Fibroblast of lung (primary cell): ENCODE measurements at regions not wholly inside any gene's neighbourhood (a gene's known extent, or its start where the extent isn't known, plus 50 kb on each side); places are given as distances from the start of the nearest gene placed in this dataset.

Experiments
- DNase-seq, 2 donors: peaks; one replicate each; pipeline versions ENCODE4 v3.0.0 to v3.0.0-alpha.2; 2010; ENCODE audit warnings: low read depth in 2 of 2
- H2AFZ ChIP-seq: 2 replicates; pipeline ENCODE4 v1.5.1; 2012; ENCODE audit warnings: low read length, control low read depth, inconsistent platforms
- H3K27ac ChIP-seq: 2 replicates; pipeline ENCODE4 v1.5.1; 2011; ENCODE audit warnings: low read length, control low read depth; ENCODE audit not compliant: insufficient read depth
- H3K27me3 ChIP-seq: 2 replicates; pipeline ENCODE4 v1.5.1; 2011; ENCODE audit warnings: mild to moderate bottlenecking, low read length; ENCODE audit not compliant: control insufficient read depth, insufficient read depth
- H3K36me3 ChIP-seq: 2 replicates; pipeline ENCODE4 v1.5.1; 2011; ENCODE audit warnings: low read length; ENCODE audit not compliant: control insufficient read depth, insufficient read depth
- H3K4me1 ChIP-seq: 2 replicates; pipeline ENCODE4 v1.5.1; 2011; ENCODE audit warnings: low read length; ENCODE audit not compliant: control insufficient read depth, insufficient read depth; ENCODE audit errors: extremely low read depth
- H3K4me2 ChIP-seq: 2 replicates; pipeline ENCODE4 v1.5.1; 2011; ENCODE audit warnings: low read length, control low read depth; ENCODE audit not compliant: insufficient read depth; ENCODE audit errors: extremely low read depth
- H3K4me3 ChIP-seq, 4 experiments: fragments of 200-600 bp in 1 of 4; sonication (generic) in 1 of 4; replicated peaks in 1 of 4; 2 replicates each; pipeline ENCODE4 v1.5.1; 2011 to 2016; ENCODE audit warnings: low read length in 4 of 4, low read depth in 3 of 4, mild to moderate bottlenecking in 3 of 4, control low read depth in 2 of 4, inconsistent platforms in 1 of 4, mixed read lengths in 1 of 4; ENCODE audit not compliant: insufficient read depth in 1 of 4; ENCODE audit errors: control extremely low read depth in 1 of 4
- H3K79me2 ChIP-seq: 2 replicates; pipeline ENCODE4 v1.5.1; 2012; ENCODE audit warnings: mild to moderate bottlenecking, low read length, inconsistent platforms; ENCODE audit not compliant: control insufficient read depth, insufficient read depth
- H3K9ac ChIP-seq: 2 replicates; pipeline ENCODE4 v1.5.1; 2011; ENCODE audit warnings: mild to moderate bottlenecking, low read length, control low read depth; ENCODE audit not compliant: insufficient read depth
- H3K9me3 ChIP-seq: 2 replicates; pipeline ENCODE4 v1.5.1; 2012; ENCODE audit warnings: low read depth, low read length; ENCODE audit not compliant: control insufficient read depth, insufficient read depth
- H4K20me1 ChIP-seq: 2 replicates; pipeline ENCODE4 v1.5.1; 2011; ENCODE audit warnings: low read length; ENCODE audit not compliant: control insufficient read depth, insufficient read depth; ENCODE audit errors: extremely low read depth
- CTCF ChIP-seq, 2 donors: IDR thresholded peaks in 1 of 2; conservative IDR thresholded peaks in 1 of 2; 1 replicate in 1 of 2; 2 replicates in 1 of 2; pipeline ENCODE4 v1.5.1; 2011 to 2012; ENCODE audit warnings: low read length in 2 of 2, control low read depth in 1 of 2, inconsistent platforms in 1 of 2, low read depth in 1 of 2, mild to moderate bottlenecking in 1 of 2
- EZH2 ChIP-seq: IDR thresholded peaks from 2 replicates; pipeline ENCODE4 v1.5.1; 2012; ENCODE audit warnings: low read length, control low read depth, mild to moderate bottlenecking; ENCODE audit errors: missing control alignments

- H4K20me1 ChIP-seq = no peaks in the 10 kb centered on the region
- H3K27ac ChIP-seq = no peak overlapping the region
- H3K36me3 ChIP-seq = no peaks in the 10 kb centered on the region
- TF ChIP-seq CTCF (conservative IDR thresholded peaks at IDR 0.05 in 1 of 2, IDR thresholded peaks at IDR 0.05 in 1 of 2; ENCODE audit: low read depth in 1 of 2, low read length in 2 of 2) (no peak), EZH2 (no peak)
- no peak overlapping the region for H3K4me2 ChIP-seq
- H3K9me3 ChIP-seq = no peaks in the 10 kb centered on the region
- H2AFZ ChIP-seq = no peak overlapping the region
- no peaks in the 10 kb centered on the region for H3K79me2 ChIP-seq
- no peaks in the 10 kb centered on the region for H3K27me3 ChIP-seq
- H3K4me3 ChIP-seq = no peak overlapping the region
- DNase-seq = no peak
- H3K4me1 ChIP-seq = no peaks in the 10 kb centered on the region
- no peak overlapping the region for H3K9ac ChIP-seq
Observed at GRCh38 chr2:122993592-122993991, 1031.5 kb upstream of the CNTNAP5 start.

GRCh38 chr2:122999258-122999657 lies 1025.8 kb upstream of the CNTNAP5 start:
- H3K9ac ChIP-seq = no peak overlapping the region
- H3K36me3 ChIP-seq = no peaks in the 10 kb centered on the region
- no peak overlapping the region for H2AFZ ChIP-seq
- no peak for DNase-seq
- TF ChIP-seq EZH2 (no peak), CTCF (conservative IDR thresholded peaks at IDR 0.05 in 1 of 2, IDR thresholded peaks at IDR 0.05 in 1 of 2; ENCODE audit: low read depth in 1 of 2, low read length in 2 of 2) (no peak)
- H3K27me3 ChIP-seq = no peaks in the 10 kb centered on the region
- no peaks in the 10 kb centered on the region for H3K79me2 ChIP-seq
- no peak overlapping the region for H3K4me3 ChIP-seq
- no peak overlapping the region for H3K4me2 ChIP-seq
- H3K27ac ChIP-seq = no peak overlapping the region
- no peaks in the 10 kb centered on the region for H3K4me1 ChIP-seq
- no peaks in the 10 kb centered on the region for H3K9me3 ChIP-seq
- H4K20me1 ChIP-seq = no peaks in the 10 kb centered on the region

GRCh38 chr2:122999821-123000220 lies 1025.3 kb upstream of the CNTNAP5 start:
- Histone ChIP-seq H3K9ac (no peak overlapping the region), H3K27ac (no peak overlapping the region), H3K79me2 (no peaks in the 10 kb centered on the region), H3K9me3 (no peaks in the 10 kb centered on the region), H3K4me2 (no peak overlapping the region), H3K4me3 (no peak overlapping the region), H3K4me1 (no peaks in the 10 kb centered on the region), H4K20me1 (no peaks in the 10 kb centered on the region), H2AFZ (no peak overlapping the region), H3K36me3 (no peaks in the 10 kb centered on the region), H3K27me3 (no peaks in the 10 kb centered on the region)
- TF ChIP-seq CTCF (conservative IDR thresholded peaks at IDR 0.05 in 1 of 2, IDR thresholded peaks at IDR 0.05 in 1 of 2; ENCODE audit: low read depth in 1 of 2, low read length in 2 of 2) (no peak), EZH2 (no peak)
- no peak for DNase-seq
